K562 (cell line): ENCODE measurements at regions not wholly inside any gene's neighbourhood (a gene's known extent, or its start where the extent isn't known, plus 50 kb on each side); places are given as distances from the start of the nearest gene placed in this dataset.
A peak's percentile ranks its signal among the peaks of the same experiment; 100 is the strongest.

ENCODE experiments used
- ARID1B ChIP-seq: fragments of 450-650 bp; IDR thresholded peaks from 2 replicates; pipeline ENCODE4 v1.6.1; 2016; ENCODE audit warnings: antibody characterized with exemption, mild to moderate bottlenecking, inconsistent platforms
- BHLHE40 ChIP-seq: IDR thresholded peaks from 2 replicates; pipeline ENCODE4 v1.6.1; 2011; ENCODE audit warnings: low read length, improper control_type of control experiment
- CBFA2T3 ChIP-seq: fragments of 450-650 bp; IDR thresholded peaks from 2 replicates; pipeline ENCODE4 v1.6.1; 2017
- CBX2 ChIP-seq: fragments of 200-600 bp; sonication (generic); IDR thresholded peaks from one replicate; pipeline ENCODE4 v1.6.1; 2012; ENCODE audit warnings: mild to moderate bottlenecking, low read length, inconsistent platforms; ENCODE audit not compliant: insufficient read depth, poor library complexity, severe bottlenecking
- ELF1 ChIP-seq: fragments of 200-800 bp; sonication (Bioruptor generic); IDR thresholded peaks from 2 replicates; pipeline ENCODE4 v1.6.1; 2016; ENCODE audit warnings: missing genetic modification characterization, missing compliant biosample characterization
- ELF2 ChIP-seq: fragments of 250-450 bp; sonication (Bioruptor Pico); IDR thresholded peaks from 2 replicates; pipeline ENCODE4 v1.5.0; 2021; ENCODE audit warnings: mild to moderate bottlenecking
- EP300 ChIP-seq: IDR thresholded peaks from 2 replicates; pipeline ENCODE4 v1.6.1; 2012; ENCODE audit warnings: low read length, improper control_type of control experiment
- EP400 ChIP-seq: fragments of 450-650 bp; IDR thresholded peaks from 2 replicates; pipeline ENCODE4 v1.6.1; 2017; ENCODE audit warnings: antibody characterized with exemption, mild to moderate bottlenecking, moderate library complexity
- ETV1 ChIP-seq: fragments of 450-650 bp; conservative IDR thresholded peaks from 2 replicates; pipeline ENCODE4 v1.6.1; 2016; ENCODE audit warnings: missing genetic modification characterization, control low read depth, low read depth, missing compliant biosample characterization
- JUN ChIP-seq, 2 experiments: sonication (generic) in 1 of 2; formaldehyde crosslinking in 1 of 2; IDR thresholded peaks; 2 replicates each; pipeline versions ENCODE4 v1.6.1 to v1.8.0; 2012 to 2022; ENCODE audit warnings: borderline replicate concordance in 2 of 2, mild to moderate bottlenecking in 2 of 2, improper control_type of control experiment in 1 of 2, low read depth in 1 of 2, low read length in 1 of 2, missing genetic modification reagents in 1 of 2
- KAT2B ChIP-seq: IDR thresholded peaks from one replicate; pipeline ENCODE4 v1.6.1; 2012; ENCODE audit warnings: low read depth, mild to moderate bottlenecking, control low read depth, inconsistent platforms, low read length, moderate library complexity
- MAZ ChIP-seq, 2 experiments: fragments of 450-650 bp in 1 of 2; sonication (generic) in 1 of 2; formaldehyde crosslinking; IDR thresholded peaks in 1 of 2; conservative IDR thresholded peaks in 1 of 2; 2 replicates each; pipeline versions ENCODE4 v1.4.0 to v1.5.0; 2020; ENCODE audit warnings: mild to moderate bottlenecking in 1 of 2, missing genetic modification reagents in 1 of 2
- NCOA6 ChIP-seq: fragments of 450-650 bp; IDR thresholded peaks from 2 replicates; pipeline ENCODE4 v1.6.1; 2017; ENCODE audit warnings: mild to moderate bottlenecking
- NFE2L1 ChIP-seq: fragments of 450-650 bp; IDR thresholded peaks from 2 replicates; pipeline ENCODE4 v1.6.1; 2016; ENCODE audit warnings: missing genetic modification characterization, low read depth, mild to moderate bottlenecking, missing compliant biosample characterization, moderate library complexity, borderline replicate concordance
- OTX1 ChIP-seq: fragments of 450-650 bp; formaldehyde crosslinking; IDR thresholded peaks from 2 replicates; pipeline ENCODE4 v1.4.0; 2022; ENCODE audit warnings: mild to moderate bottlenecking
- PHF21A ChIP-seq: fragments of 450-650 bp; IDR thresholded peaks from 2 replicates; pipeline ENCODE4 v1.6.1; 2017; ENCODE audit warnings: low read depth, borderline replicate concordance
- PPARD ChIP-seq: fragments of 250-450 bp; sonication (Bioruptor Pico); IDR thresholded peaks from 2 replicates; pipeline ENCODE4 v1.8.0; 2022; ENCODE audit warnings: inconsistent platforms, mild to moderate bottlenecking, moderate library complexity
- RB1 ChIP-seq: fragments of 450-650 bp; IDR thresholded peaks from 2 replicates; pipeline ENCODE4 v1.6.1; 2017; ENCODE audit warnings: low read depth, mild to moderate bottlenecking
- RNF2 ChIP-seq: sonication (generic); IDR thresholded peaks from 2 replicates; pipeline ENCODE4 v1.6.1; 2016
- RUNX1 ChIP-seq: sonication (generic); IDR thresholded peaks from 2 replicates; pipeline ENCODE4 v1.6.1; 2016; ENCODE audit warnings: antibody characterized with exemption, low read depth
- SMARCA5 ChIP-seq: fragments of 450-650 bp; IDR thresholded peaks from 2 replicates; pipeline ENCODE4 v1.6.1; 2016
- STAG1 ChIP-seq: sonication (generic); formaldehyde crosslinking; IDR thresholded peaks from 2 replicates; pipeline ENCODE4 v1.5.0; 2020; ENCODE audit warnings: missing genetic modification reagents, borderline replicate concordance
- STAT5A ChIP-seq: IDR thresholded peaks from 2 replicates; pipeline ENCODE4 v1.6.1; 2012; ENCODE audit warnings: low read length, inconsistent platforms, borderline replicate concordance
- TCF3 ChIP-seq: sonication (generic); formaldehyde crosslinking; IDR thresholded peaks from 2 replicates; pipeline ENCODE4 v1.4.0; 2020; ENCODE audit warnings: mild to moderate bottlenecking, missing genetic modification reagents
- THRAP3 ChIP-seq: fragments of 450-650 bp; IDR thresholded peaks from 2 replicates; pipeline ENCODE4 v1.6.1; 2016; ENCODE audit warnings: mild to moderate bottlenecking, inconsistent platforms, borderline replicate concordance
- ZBTB17 ChIP-seq: fragments of 450-650 bp; formaldehyde crosslinking; IDR thresholded peaks from 2 replicates; pipeline ENCODE4 v1.4.0; 2020; ENCODE audit warnings: mild to moderate bottlenecking
- ZNF124 ChIP-seq: sonication (generic); formaldehyde crosslinking; IDR thresholded peaks from 2 replicates; pipeline ENCODE4 v1.8.1; 2022; ENCODE audit warnings: missing genetic modification reagents
- ZNF583 ChIP-seq: fragments of 250-450 bp; sonication (Bioruptor Pico); IDR thresholded peaks from 2 replicates; pipeline ENCODE4 v1.4.0; 2020
- TF ChIP-seq, protein P1 (sequence below): fragments of 450-650 bp; IDR thresholded peaks from 2 replicates; pipeline ENCODE4 v1.6.1; 2016; ENCODE audit warnings: mild to moderate bottlenecking
- TF ChIP-seq, protein P2 (sequence below): fragments of 250-450 bp; sonication (Bioruptor Pico); IDR thresholded peaks from 2 replicates; pipeline ENCODE4 v1.8.0; 2022; ENCODE audit warnings: inconsistent platforms, mild to moderate bottlenecking, moderate library complexity, borderline replicate concordance

DNA sequence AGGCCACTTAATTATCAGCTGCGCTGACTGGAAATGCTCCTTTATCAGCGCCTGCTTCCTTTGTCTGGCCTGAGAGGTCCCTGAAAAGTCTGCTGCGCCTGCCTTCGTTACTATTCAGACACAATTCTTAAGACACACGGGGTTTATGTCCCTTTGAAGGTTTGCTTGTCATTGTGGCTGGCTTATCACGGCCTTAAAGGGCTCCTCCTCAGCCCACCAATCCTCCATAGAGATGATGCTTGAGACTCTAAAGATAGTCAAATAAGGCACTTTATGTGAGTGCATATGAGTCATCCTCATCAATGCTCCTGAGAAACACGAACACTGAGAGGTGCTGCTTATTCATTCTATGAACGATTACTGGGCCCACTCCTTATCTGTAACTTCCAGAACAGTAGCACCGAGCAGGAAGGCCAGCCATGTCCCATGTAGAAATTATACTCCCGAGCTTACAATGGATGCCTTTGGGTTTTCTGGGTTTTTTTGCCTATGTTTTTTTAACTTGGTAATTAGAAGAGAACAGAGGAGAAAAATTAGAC is 1268.2 kb upstream of the TMEM132C start (continued):
- TF ChIP-seq ARID1B (peak; percentile 98), NCOA6 (no peak), KAT2B (no peak), NFE2L1 (tag) (no peak), PPARD (CRISPR knock-in tag) (no peak), OTX1 (CRISPR knock-in tag) (no peak), EP400 (peak; percentile 52), ELF2 (CRISPR knock-in tag) (no peak), ZNF124 (CRISPR knock-in tag) (no peak), ZNF583 (CRISPR knock-in tag) (no peak), ETV1 (tag) (peak; percentile 47), MAZ (CRISPR knock-in tag; conservative IDR thresholded peaks at IDR 0.05 in 1 of 2, IDR thresholded peaks at IDR 0.05 in 1 of 2) (peak in 1 of 2 experiments; percentile 52; a peak in 1 of 4 replicates), RNF2 (peak; percentile 91), CBX2 (no peak), JUN (IDR thresholded peaks at IDR 0.05; ENCODE audit: borderline replicate concordance, low read depth, low read length) (peak; percentile 97), JUN (CRISPR knock-in tag; IDR thresholded peaks at IDR 0.05; ENCODE audit: borderline replicate concordance) (0 out of 2 replicates have a peak, but pooled peaks have one; percentile 78), PHF21A (no peak; the same call in 1 of the 2 replicates), RUNX1 (peak; percentile 78; the same call in 1 of the 2 replicates), ELF1 (tag) (peak; percentile 43; the same call in 1 of the 2 replicates), RB1 (no peak), STAT5A (peak; percentile 80), ZBTB17 (no peak), SMARCA5 (no peak), EP300 (peak; percentile 92), THRAP3 (no peak), CBFA2T3 (peak; percentile 98), STAG1 (no peak), TCF3 (CRISPR knock-in tag) (peak; percentile 91), BHLHE40 (peak; percentile 80)
- TF ChIP-seq, protein P1, sequence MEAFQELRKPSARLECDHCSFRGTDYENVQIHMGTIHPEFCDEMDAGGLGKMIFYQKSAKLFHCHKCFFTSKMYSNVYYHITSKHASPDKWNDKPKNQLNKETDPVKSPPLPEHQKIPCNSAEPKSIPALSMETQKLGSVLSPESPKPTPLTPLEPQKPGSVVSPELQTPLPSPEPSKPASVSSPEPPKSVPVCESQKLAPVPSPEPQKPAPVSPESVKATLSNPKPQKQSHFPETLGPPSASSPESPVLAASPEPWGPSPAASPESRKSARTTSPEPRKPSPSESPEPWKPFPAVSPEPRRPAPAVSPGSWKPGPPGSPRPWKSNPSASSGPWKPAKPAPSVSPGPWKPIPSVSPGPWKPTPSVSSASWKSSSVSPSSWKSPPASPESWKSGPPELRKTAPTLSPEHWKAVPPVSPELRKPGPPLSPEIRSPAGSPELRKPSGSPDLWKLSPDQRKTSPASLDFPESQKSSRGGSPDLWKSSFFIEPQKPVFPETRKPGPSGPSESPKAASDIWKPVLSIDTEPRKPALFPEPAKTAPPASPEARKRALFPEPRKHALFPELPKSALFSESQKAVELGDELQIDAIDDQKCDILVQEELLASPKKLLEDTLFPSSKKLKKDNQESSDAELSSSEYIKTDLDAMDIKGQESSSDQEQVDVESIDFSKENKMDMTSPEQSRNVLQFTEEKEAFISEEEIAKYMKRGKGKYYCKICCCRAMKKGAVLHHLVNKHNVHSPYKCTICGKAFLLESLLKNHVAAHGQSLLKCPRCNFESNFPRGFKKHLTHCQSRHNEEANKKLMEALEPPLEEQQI: peak; percentile 95
- TF ChIP-seq, protein P2, sequence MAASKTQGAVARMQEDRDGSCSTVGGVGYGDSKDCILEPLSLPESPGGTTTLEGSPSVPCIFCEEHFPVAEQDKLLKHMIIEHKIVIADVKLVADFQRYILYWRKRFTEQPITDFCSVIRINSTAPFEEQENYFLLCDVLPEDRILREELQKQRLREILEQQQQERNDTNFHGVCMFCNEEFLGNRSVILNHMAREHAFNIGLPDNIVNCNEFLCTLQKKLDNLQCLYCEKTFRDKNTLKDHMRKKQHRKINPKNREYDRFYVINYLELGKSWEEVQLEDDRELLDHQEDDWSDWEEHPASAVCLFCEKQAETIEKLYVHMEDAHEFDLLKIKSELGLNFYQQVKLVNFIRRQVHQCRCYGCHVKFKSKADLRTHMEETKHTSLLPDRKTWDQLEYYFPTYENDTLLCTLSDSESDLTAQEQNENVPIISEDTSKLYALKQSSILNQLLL (CRISPR knock-in tag): no peak
